Embryonic facial prominence (tissue), 1 donor: ENCODE measurements at regions not wholly inside any gene's neighbourhood (a gene's known extent, or its start where the extent isn't known, plus 50 kb on each side); places are given as distances from the start of the nearest gene placed in this dataset.
"Not testable (repeated sequence)": the region's sequence is repeated elsewhere in the genome, so short reads cannot be mapped to it uniquely, and the experiment has no call there.

Experiments
- DNase-seq: peaks from one replicate; pipeline ENCODE4 v3.0.0-alpha.2; 2016; ENCODE audit errors: extremely low spot score

DNA sequence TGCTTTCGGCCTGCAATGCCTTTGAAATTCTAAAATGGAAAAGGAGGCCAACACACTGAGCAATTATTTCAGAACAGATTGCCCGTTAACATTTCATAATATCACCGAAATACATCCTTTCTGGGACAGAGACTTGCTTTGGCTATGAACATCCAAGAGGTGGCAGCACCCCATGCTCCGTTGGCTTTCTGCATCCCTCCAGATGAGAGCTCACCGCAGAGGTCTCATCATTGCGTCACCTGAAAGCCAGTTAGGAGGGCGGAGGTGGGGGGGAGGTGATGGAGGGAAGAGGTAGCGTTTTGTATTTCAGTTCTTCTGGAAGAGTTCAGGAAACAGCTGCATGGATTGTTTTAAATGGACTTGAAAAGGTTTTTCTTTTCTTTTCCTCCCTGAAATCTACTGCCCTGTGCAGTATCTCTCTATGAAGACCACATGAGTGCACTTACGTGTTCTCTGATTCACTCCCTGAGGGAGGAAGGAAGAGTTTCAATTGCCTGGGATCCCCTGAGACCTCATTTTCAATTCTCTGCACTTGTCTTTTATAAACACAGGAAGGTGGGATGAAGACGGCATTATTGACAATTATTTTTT lies 166.8 kb upstream of the PGRMC2 start:
- peak; percentile 82 for DNase-seq

- DNase-seq: no peak
Measured at GRCh38 chr4:128452415-128452814, 164.8 kb upstream of the PGRMC2 start.

DNA sequence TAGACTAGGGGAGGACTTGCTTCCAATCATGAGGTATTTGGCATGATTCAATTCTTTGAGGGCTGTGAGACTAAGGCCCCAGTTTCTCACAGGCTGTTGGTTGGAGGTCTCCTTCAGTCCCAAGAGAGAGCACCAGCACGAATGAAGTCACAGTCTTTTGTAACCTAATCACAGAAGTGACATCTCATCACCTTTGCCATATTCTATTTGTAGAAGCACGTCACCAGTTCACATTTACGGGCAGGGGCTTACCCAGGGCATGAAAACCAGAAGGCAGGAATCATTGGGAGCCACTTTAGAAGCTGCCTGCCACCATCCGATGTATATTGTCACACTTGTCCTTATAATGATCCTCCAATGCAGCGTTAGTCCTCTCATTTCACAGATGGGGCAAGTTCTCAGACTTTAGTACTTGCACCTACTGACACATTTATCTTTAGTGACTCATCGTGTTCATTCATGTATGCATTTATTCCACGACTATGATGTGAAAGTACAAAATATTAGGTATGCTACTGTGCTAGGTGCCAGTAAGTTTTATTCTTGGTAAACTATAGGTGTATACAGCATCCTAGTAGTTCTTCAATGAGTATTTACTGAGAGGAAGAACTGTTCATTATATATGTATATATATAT lies 163.8 kb upstream of the PGRMC2 start:
- DNase-seq: no peak

- DNase-seq: no peak
Measured at GRCh38 chr4:128450326-128451120, 162.9 kb upstream of the PGRMC2 start.

- DNase-seq: no peak
Measured at GRCh38 chr4:128449251-128449650, 161.6 kb upstream of the PGRMC2 start.

DNA sequence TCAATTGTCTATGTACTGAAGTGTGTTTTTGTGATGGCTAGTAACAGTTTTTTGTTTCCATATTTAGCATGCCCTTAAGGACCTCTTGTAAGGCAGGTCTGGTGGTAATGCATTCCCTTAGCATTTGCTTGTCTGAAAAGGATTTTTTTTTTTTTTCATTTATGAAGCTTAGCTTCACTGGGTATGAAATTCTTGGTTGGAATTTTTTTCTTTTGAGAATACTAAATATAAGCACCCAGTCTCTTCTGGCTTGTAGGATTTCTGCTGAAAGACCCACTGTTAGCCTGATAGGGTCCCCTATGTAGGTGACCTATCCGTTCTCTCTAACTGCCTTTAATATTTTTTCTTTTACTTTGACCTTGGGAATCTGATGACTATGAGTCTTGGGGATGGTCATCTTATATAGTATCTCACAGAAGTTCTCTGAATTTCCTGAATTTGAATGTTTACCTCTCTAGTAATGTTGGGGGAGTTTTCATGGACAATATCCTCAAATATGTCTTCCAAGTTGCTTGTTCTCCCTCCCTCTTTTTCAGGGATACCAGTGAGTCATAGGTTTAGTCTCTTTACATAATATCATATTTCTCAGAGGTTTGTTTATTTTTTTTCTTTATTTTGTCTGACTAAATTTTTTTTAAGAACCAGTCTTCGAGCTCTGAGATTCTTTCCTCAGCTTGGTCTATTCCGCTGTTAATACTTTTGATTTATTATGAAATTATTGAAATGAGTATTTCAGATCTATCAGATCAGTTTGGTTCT lies 157.1 kb upstream of the PGRMC2 start:
- DNase-seq: no peak

DNA sequence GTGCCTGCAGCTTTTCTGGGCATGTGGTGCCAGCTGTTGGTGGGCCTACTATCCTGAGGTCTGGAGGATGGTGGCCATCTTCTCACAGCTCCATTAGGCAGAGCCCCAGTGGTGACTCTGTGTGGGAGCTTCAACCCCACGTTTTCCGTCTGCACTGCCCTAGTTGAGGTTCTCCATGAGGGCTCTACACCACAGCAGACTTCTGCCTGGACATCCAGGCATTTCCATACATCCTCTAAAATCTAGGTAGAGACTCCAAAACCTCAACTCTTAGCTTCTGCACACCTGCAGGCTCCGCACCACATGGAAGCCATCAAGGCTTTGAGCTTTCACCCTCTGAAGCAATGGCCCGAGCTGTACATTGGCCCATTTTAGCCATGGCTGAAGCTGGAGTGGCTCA lies 153.3 kb upstream of the PGRMC2 start:
- no peak for DNase-seq

DNA sequence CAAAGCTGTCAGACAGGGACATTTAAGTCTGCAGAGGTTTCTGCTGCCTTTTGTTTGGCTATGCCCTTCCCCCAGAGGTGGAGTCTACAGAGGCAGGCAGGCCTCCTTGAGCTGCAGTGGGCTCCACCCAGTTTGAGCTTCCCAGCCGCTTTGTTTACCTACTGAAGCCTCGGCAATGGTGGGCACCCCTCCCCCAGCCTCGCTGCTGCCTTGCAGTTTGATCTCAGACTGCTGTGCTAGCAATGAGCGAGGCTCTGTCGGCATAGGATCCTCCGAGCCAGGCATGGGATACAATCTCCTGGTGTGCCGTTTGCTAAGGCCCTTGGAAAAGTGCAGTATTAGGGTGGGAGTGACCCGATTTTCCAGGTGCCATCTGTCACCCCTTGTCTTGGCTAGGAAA lies 149.4 kb upstream of the PGRMC2 start:
- not testable (repeated sequence) for DNase-seq

DNA sequence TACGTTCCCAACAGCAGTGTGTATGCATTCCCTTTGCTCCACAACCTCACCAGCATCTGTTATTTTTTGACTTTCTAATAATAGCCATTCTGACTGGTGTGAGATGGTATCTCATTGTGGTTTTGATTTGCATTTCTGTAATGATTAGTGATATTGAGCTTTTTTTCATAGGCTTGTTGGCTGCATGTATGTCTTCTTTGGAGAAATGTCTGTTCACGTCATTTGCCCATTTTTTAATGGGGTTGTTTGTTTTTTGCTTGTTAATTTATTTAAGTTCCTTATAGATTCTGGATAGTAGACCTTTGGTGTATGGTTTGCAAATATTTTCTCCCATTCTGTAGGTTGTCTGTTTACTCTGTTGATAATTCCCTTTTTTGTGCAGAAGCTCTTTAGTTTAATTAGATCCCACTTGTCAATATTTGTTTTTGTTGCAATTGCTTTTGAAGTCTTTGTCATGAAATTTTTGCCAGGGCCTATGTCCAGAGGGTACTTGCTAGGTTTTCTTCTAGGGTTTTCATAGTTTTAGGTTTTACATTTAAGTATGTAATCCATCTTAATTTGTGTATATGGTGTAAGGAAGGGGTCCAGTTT lies 141.5 kb upstream of the PGRMC2 start:
- not testable (repeated sequence) for DNase-seq

GRCh38 chr4:128428397-128428796 lies 140.8 kb upstream of the PGRMC2 start:
- no peak for DNase-seq

DNA sequence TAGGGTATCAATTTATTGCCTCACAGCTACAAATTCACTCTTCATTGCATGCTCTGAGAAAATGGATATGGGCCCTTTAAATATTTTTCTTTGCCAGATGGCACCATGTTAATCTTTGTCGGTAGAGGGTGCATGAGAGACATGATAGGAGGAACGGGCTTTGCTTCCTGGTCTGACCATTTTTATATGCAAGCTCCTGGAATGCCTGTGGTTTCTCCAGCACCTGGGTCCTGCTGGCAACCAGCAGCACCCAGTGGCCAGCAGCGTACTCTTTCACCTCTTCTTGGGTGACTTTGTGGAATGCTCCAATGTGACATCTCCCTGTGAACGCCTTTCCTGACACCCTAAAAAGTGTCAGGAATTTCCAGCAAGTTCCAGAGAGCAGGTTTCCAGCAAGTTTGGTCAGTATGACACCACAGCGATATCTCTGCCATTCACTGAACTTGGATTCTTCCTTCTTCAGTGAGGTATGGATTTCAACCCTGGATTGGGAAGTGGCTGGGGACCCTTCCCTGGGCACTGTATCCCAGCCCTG lies 140.3 kb upstream of the PGRMC2 start:
- DNase-seq: no peak

GRCh38 chr4:128424527-128425497 lies 137.2 kb upstream of the PGRMC2 start:
- DNase-seq: no peak

DNA sequence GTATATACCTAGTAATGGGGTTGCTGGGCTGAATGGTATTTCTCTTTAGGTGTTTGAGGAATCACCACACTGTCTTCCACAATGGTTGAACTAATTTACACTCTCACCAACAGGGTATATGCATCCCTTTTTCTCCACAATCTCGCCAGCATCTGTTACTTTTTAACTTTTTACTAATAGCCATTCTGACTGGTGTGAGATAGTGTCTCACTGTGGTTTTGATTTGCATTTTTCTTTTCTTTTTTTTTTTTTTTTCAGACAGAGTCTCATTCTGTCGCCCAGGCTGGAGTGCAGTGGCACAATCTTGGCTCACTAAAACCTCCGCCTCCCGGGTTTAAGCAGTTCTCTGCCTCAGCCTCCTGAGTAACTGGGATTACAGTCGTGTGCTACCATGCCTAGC lies 134.7 kb upstream of the PGRMC2 start:
- DNase-seq: not testable (repeated sequence)

DNA sequence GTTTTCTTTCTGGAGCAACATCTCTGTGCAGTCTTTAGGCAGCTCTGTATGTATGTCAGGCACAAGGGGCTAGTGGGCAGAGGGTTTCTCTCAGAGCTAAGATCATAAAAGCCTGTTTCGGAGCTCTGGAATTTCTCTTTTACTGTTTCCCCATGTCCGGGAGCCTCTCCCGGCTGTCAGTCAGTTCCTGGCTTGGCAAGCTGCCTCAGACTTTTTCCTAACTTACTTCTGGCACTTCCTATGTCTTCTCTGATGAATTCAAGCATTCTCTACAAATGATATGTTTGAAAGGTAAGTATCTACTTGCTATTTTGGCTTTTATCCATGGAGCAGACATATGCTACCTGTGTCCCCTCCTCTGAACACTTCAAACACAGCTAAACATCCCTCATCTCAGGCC lies 129.3 kb upstream of the PGRMC2 start:
- no peak for DNase-seq

DNA sequence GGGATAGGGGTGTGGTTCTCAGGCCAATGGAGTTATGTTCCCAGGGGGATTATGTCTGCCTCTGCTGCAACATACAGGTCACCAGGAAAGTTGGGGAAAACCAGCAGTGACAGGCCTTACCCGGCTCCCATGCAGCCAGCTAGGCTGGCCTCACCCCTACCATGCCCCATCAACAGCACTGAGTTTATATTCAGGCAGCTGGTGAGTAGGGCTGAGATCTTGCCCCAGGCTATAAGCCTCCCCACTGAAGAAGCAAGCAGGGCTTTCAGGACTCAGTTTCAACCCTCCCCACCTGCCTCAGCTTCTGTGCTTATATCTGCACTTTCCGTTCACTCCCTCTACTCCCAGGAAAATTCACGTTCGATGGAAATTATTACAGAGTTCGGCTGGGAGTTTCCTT lies 122.4 kb upstream of the PGRMC2 start:
- no peak for DNase-seq

GRCh38 chr4:128403586-128403985 lies 116.0 kb upstream of the PGRMC2 start:
- no peak for DNase-seq

GRCh38 chr4:128394778-128395177 lies 107.2 kb upstream of the PGRMC2 start:
- DNase-seq: no peak

- DNase-seq: no peak
Measured at GRCh38 chr4:128393101-128393704, 105.6 kb upstream of the PGRMC2 start.

GRCh38 chr4:128390475-128390996 lies 102.9 kb upstream of the PGRMC2 start:
- DNase-seq: no peak

GRCh38 chr4:128388796-128389195 lies 101.2 kb upstream of the PGRMC2 start:
- DNase-seq: no peak
